A549 (cell line): ENCODE measurements at regions not wholly inside any gene's neighbourhood (a gene's known extent, or its start where the extent isn't known, plus 50 kb on each side); places are given as distances from the start of the nearest gene placed in this dataset.
"Not testable (repeated sequence)": the region's sequence is repeated elsewhere in the genome, so short reads cannot be mapped to it uniquely, and the experiment has no call there.

Source experiments
- ATAC-seq, 2 experiments: fragments of 200-7000 bp in 1 of 2; fragments of >200 bp in 1 of 2; cut with Nextera tagmentation in 1 of 2; cut with Tn5 transposase in 1 of 2; 3 replicates each; pipeline versions ENCODE4 v1.8.0 to v1.9.1; 2018 to 2020; ENCODE audit warnings: mild to moderate bottlenecking in 1 of 2, moderate library complexity in 1 of 2
- CTCF ChIA-PET: fragments of 300-600 bp; sonication (Branson Sonifier 250); formaldehyde crosslinking; extraction: SDS; loops from one replicate; lab custom pipeline; 2021; ENCODE audit warnings: antibody characterized with exemption, inconsistent platforms; lab: Yijun Ruan, JAX
- POLR2A ChIA-PET: fragments of 350-600 bp; formaldehyde crosslinking; extraction: SDS; loops from one replicate; lab custom pipeline; 2021; ENCODE audit warnings: antibody characterized with exemption, inconsistent platforms; lab: Yijun Ruan, JAX
- DNase-seq, 2 experiments: peaks; one replicate each; pipeline versions ENCODE4 v3.0.0 to v3.0.0-alpha.2; 2011 to 2016; ENCODE audit warnings: low read depth in 1 of 2, low spot score in 1 of 2
- FAIRE-seq: peaks from 2 replicates; lab custom pipeline; 2011; peaks lifted over from hg19 to GRCh38; lab: Jason Lieb, UNC
- H3K27ac ChIP-seq, 2 experiments: fragments of >200 bp; sonication (Bioruptor Twin); formaldehyde crosslinking; 3 replicates each; pipeline ENCODE4 v1.5.1; 2016 to 2017
- H3K4me1 ChIP-seq: fragments of >200 bp; sonication (Bioruptor Twin); formaldehyde crosslinking; 3 replicates; pipeline ENCODE4 v1.6.1; 2016
- H3K4me2 ChIP-seq: fragments of >200 bp; sonication (Bioruptor Twin); formaldehyde crosslinking; 3 replicates; pipeline ENCODE4 v1.6.1; 2016
- H3K4me3 ChIP-seq: fragments of >200 bp; sonication (Bioruptor Twin); formaldehyde crosslinking; 3 replicates; pipeline ENCODE4 v1.5.1; 2016
- H3K9me3 ChIP-seq: fragments of >200 bp; sonication (Bioruptor Twin); formaldehyde crosslinking; 3 replicates; pipeline ENCODE4 v1.6.1; 2016
- BHLHE40 ChIP-seq: IDR thresholded peaks from 2 replicates; pipeline ENCODE4 v1.6.1; 2012; ENCODE audit warnings: low read depth, low read length, inconsistent platforms
- CBX2 ChIP-seq: fragments of 200-600 bp; sonication (generic); IDR thresholded peaks from 2 replicates; pipeline ENCODE4 v1.6.1; 2016; ENCODE audit warnings: low read depth, mild to moderate bottlenecking, borderline replicate concordance
- CHD2 ChIP-seq: fragments of 150-350 bp; IDR thresholded peaks from 2 replicates; pipeline ENCODE4 v1.6.1; 2014; ENCODE audit warnings: low read length; ENCODE audit not compliant: partially characterized antibody
- CHD4 ChIP-seq: fragments of 200-600 bp; sonication (generic); IDR thresholded peaks from 2 replicates; pipeline ENCODE4 v1.6.1; 2016; ENCODE audit warnings: antibody characterized with exemption, mild to moderate bottlenecking, borderline replicate concordance
- E2F6 ChIP-seq: IDR thresholded peaks from 2 replicates; pipeline ENCODE4 v1.6.1; 2012; ENCODE audit warnings: low read depth, borderline replicate concordance
- FOXS1 ChIP-seq: fragments of 250-450 bp; sonication (Bioruptor Pico); IDR thresholded peaks from 2 replicates; pipeline ENCODE4 v1.5.0; 2020; ENCODE audit warnings: mild to moderate bottlenecking, moderate library complexity
- GATA3 ChIP-seq: IDR thresholded peaks from 2 replicates; pipeline ENCODE4 v1.6.1; 2012; ENCODE audit warnings: borderline replicate concordance
- HDAC2 ChIP-seq: fragments of 200-600 bp; sonication (generic); IDR thresholded peaks from 2 replicates; pipeline ENCODE4 v1.6.1; 2016
- HEYL ChIP-seq: fragments of 250-450 bp; sonication (Bioruptor Pico); IDR thresholded peaks from 2 replicates; pipeline ENCODE4 v1.8.0; 2021; ENCODE audit warnings: mild to moderate bottlenecking, moderate library complexity
- HMGXB4 ChIP-seq: fragments of 250-450 bp; sonication (Bioruptor Pico); IDR thresholded peaks from 2 replicates; pipeline ENCODE4 v1.5.0; 2021; ENCODE audit warnings: mild to moderate bottlenecking, moderate library complexity, borderline replicate concordance
- HOXA7 ChIP-seq: fragments of 250-450 bp; sonication (Bioruptor Pico); IDR thresholded peaks from 2 replicates; pipeline ENCODE4 v1.5.0; 2020; ENCODE audit warnings: mild to moderate bottlenecking, moderate library complexity
- HOXB5 ChIP-seq: fragments of 250-450 bp; sonication (Bioruptor Pico); IDR thresholded peaks from 2 replicates; pipeline ENCODE4 v1.5.0; 2020; ENCODE audit warnings: mild to moderate bottlenecking, moderate library complexity
- JUNB ChIP-seq: fragments of >200 bp; sonication (Bioruptor Twin); formaldehyde crosslinking; IDR thresholded peaks from 2 replicates; pipeline ENCODE4 v1.6.1; 2016
- KDM5A ChIP-seq: fragments of 200-600 bp; sonication (generic); IDR thresholded peaks from 2 replicates; pipeline ENCODE4 v1.6.1; 2016; ENCODE audit warnings: antibody characterized with exemption, mild to moderate bottlenecking
- MAFK ChIP-seq: fragments of 450-650 bp; IDR thresholded peaks from 2 replicates; pipeline ENCODE4 v1.6.1; 2014; ENCODE audit not compliant: partially characterized antibody
- MAX ChIP-seq: IDR thresholded peaks from 2 replicates; pipeline ENCODE4 v1.6.1; 2012
- MYC ChIP-seq: IDR thresholded peaks from 2 replicates; pipeline ENCODE4 v1.6.1; 2012; ENCODE audit warnings: mild to moderate bottlenecking, inconsistent platforms, low read length, improper control_type of control experiment, borderline replicate concordance
- NFE2L2 ChIP-seq: fragments of 150-350 bp; conservative IDR thresholded peaks from 2 replicates; pipeline ENCODE4 v1.6.1; 2014; ENCODE audit warnings: low read length
- PHF8 ChIP-seq: fragments of 200-600 bp; sonication (generic); IDR thresholded peaks from 2 replicates; pipeline ENCODE4 v1.6.1; 2016; ENCODE audit warnings: low read depth, mild to moderate bottlenecking, antibody characterized with exemption, moderate library complexity, borderline replicate concordance
- POLR2AphosphoS2 ChIP-seq: conservative IDR thresholded peaks from 2 replicates; pipeline ENCODE4 v1.6.1; 2012; ENCODE audit warnings: low read length, improper control_type of control experiment, inconsistent platforms
- RARB ChIP-seq: fragments of 250-450 bp; sonication (Bioruptor Pico); IDR thresholded peaks from 2 replicates; pipeline ENCODE4 v1.8.0; 2021; ENCODE audit warnings: mild to moderate bottlenecking, moderate library complexity
- RCOR1 ChIP-seq: fragments of 150-350 bp; IDR thresholded peaks from 2 replicates; pipeline ENCODE4 v1.6.1; 2014; ENCODE audit warnings: antibody characterized with exemption, low read length, low read depth
- RNF2 ChIP-seq: fragments of 200-600 bp; sonication (generic); IDR thresholded peaks from 2 replicates; pipeline ENCODE4 v1.6.1; 2016; ENCODE audit warnings: low read depth, mild to moderate bottlenecking, antibody characterized with exemption, moderate library complexity, borderline replicate concordance
- SMC3 ChIP-seq: fragments of >200 bp; sonication (Bioruptor Twin); formaldehyde crosslinking; IDR thresholded peaks from 3 replicates; pipeline ENCODE4 v1.6.1; 2018; ENCODE audit warnings: inconsistent platforms
- TFCP2L1 ChIP-seq: fragments of 250-450 bp; sonication (Bioruptor Pico); IDR thresholded peaks from 2 replicates; pipeline ENCODE4 v1.5.0; 2021; ENCODE audit warnings: mild to moderate bottlenecking
- USF2 ChIP-seq: fragments of 450-650 bp; IDR thresholded peaks from 2 replicates; pipeline ENCODE4 v1.6.1; 2014; ENCODE audit warnings: antibody characterized with exemption
- WGBS: methylation state at CpG from one replicate; pipeline ENCODE4 v1.1.6; 2017; ENCODE audit errors: missing lambda C conversion rate; 5-methylcytosine and 5-hydroxymethylcytosine counted together

- peak in 1 of 2 experiments; percentile 29 for DNase-seq
- Histone ChIP-seq H3K27ac (peak overlapping the region; percentile 52 to 77), H3K4me2 (peak overlapping the region; percentile 36; the same call in 2 of the 3 replicates), H3K4me3 (no peak overlapping the region), H3K9me3 (no peaks in the 10 kb centered on the region), H3K4me1 (peaks cover 31% of the 10 kb centered on the region)
- 42% methylated on average over 14 of the region's 14 CpGs for WGBS
- FAIRE-seq: no peak
- ChIA-PET POLR2A (no interaction called here), CTCF (interaction anchor here (1.8 kb wide), 1 partner anchor 36 kb away, joined by 4 read pairs; no protein-coding TSS in a partner anchor)
- TF ChIP-seq HOXB5 (CRISPR knock-in tag) (no peak), KDM5A (no peak), MYC (no peak), CBX2 (no peak), USF2 (no peak), MAFK (peak; percentile 80)
- ATAC-seq: peak; percentile 73 to 79
Observed at GRCh38 chr7:98785929-98786571, 83.8 kb downstream of the TMEM130 start.

- H3K27ac ChIP-seq: peak overlapping the region in 1 of 2 experiments; percentile 44; a peak in 2 of 6 replicates
- ATAC-seq (no peak; a peak in 1 of 6 replicates), DNase-seq (no peak), FAIRE-seq (no peak)
- ChIA-PET CTCF (interaction anchor here (0.8 to 1.1 kb wide), 2 partner anchors 10 to 43 kb away, joined by 3 read pairs; no protein-coding TSS in a partner anchor), POLR2A (no interaction called here)
- H3K9me3 ChIP-seq: no peaks in the 10 kb centered on the region
- H3K4me1 ChIP-seq: peaks cover 31% of the 10 kb centered on the region
- WGBS: 29% methylated on average over 3 of the region's 3 CpGs
- TF ChIP-seq HDAC2 (no peak), MAX (no peak), HOXA7 (CRISPR knock-in tag) (no peak), JUNB (no peak), CHD2 (no peak)
- no peak overlapping the region for H3K4me3 ChIP-seq
- no peak overlapping the region for H3K4me2 ChIP-seq
Observed at GRCh38 chr7:98788966-98789365, 80.8 kb downstream of the TMEM130 start.

- not testable (repeated sequence) for ATAC-seq
Observed at GRCh38 chr7:98794453-98794852, 75.4 kb downstream of the TMEM130 start.

GRCh38 chr7:98795741-98796493 lies 73.9 kb downstream of the TMEM130 start:
- no peak for ATAC-seq
- ChIA-PET CTCF (no interaction called here), POLR2A (no interaction called here)
- no peak for FAIRE-seq
- no peak for DNase-seq
- peaks cover 5% of the 10 kb centered on the region; the same call in 1 of the 3 replicates for H3K9me3 ChIP-seq
- H3K4me2 ChIP-seq: no peak overlapping the region
- no peak overlapping the region for H3K4me3 ChIP-seq
- WGBS: 82% methylated on average over 12 of the region's 12 CpGs
- no peak overlapping the region for H3K27ac ChIP-seq
- H3K4me1 ChIP-seq: no peaks in the 10 kb centered on the region; the same call in 2 of the 3 replicates
- TF ChIP-seq GATA3 (no peak), POLR2AphosphoS2 (no peak), MAX (no peak), TFCP2L1 (CRISPR knock-in tag) (no peak), RCOR1 (no peak), HEYL (no peak), HMGXB4 (CRISPR knock-in tag) (no peak), NFE2L2 (no peak), FOXS1 (CRISPR knock-in tag) (no peak), PHF8 (no peak), RNF2 (no peak), BHLHE40 (no peak), RARB (no peak), CHD4 (no peak), JUNB (no peak), E2F6 (no peak), SMC3 (no peak)

More at GRCh38 chr7:98794453-98794852, 75.4 kb downstream of the TMEM130 start:
- H3K27ac ChIP-seq, H3K9me3 ChIP-seq, H3K4me1 ChIP-seq, DNase-seq, FAIRE-seq, H3K4me3 ChIP-seq, POLR2A ChIA-PET, H3K4me2 ChIP-seq: not testable (repeated sequence)
- WGBS: 43% methylated on average over 4 of the region's 4 CpGs
- CTCF ChIA-PET: interaction anchor here (0.7 to 1.2 kb wide), 2 partner anchors 10 to 176 kb away, joined by 3 read pairs; no protein-coding TSS in a partner anchor
